SK-N-SH (cell line): ENCODE measurements at regions not wholly inside any gene's neighbourhood (a gene's known extent, or its start where the extent isn't known, plus 50 kb on each side); places are given as distances from the start of the nearest gene placed in this dataset.

ENCODE experiments used
- CTCF ChIA-PET: fragments of 300-600, 350-600 bp; formaldehyde crosslinking; extraction: SDS; loops from one replicate; lab custom pipeline; 2021; lab: Yijun Ruan, JAX
- POLR2A ChIA-PET: fragments of 350-600 bp; sonication (Branson Sonifier 250); formaldehyde crosslinking; extraction: SDS; loops from one replicate; lab custom pipeline; 2020; ENCODE audit warnings: antibody characterized with exemption, inconsistent platforms; lab: Yijun Ruan, JAX
- DNase-seq: peaks from one replicate; pipeline ENCODE4 v3.0.0; 2012
- H2AFZ ChIP-seq: fragments of 200-600 bp; sonication (generic); 2 replicates; pipeline ENCODE4 v1.8.1; 2016; ENCODE audit warnings: antibody characterized with exemption, mild to moderate bottlenecking, low read depth
- H3F3A ChIP-seq: fragments of 200-600 bp; sonication (generic); replicated peaks from 2 replicates; pipeline ENCODE3; 2016; ENCODE audit warnings: antibody characterized with exemption, mild to moderate bottlenecking; ENCODE audit not compliant: insufficient read depth
- H3K27ac ChIP-seq, 2 experiments: fragments of 200-500 bp in 1 of 2; fragments of 200-600 bp in 1 of 2; sonication (Bioruptor generic) in 1 of 2; sonication (generic), shearing (Covaris generic) in 1 of 2; 2 replicates each; pipeline versions ENCODE4 v1.5.1 to v1.6.1; 2014 to 2016; ENCODE audit warnings: low read depth in 2 of 2, inconsistent platforms in 1 of 2, low read length in 1 of 2, mild to moderate bottlenecking in 1 of 2, mixed read lengths in 1 of 2
- H3K27me3 ChIP-seq: fragments of 200-600 bp; sonication (generic), shearing (Covaris generic); 2 replicates; pipeline ENCODE4 v1.6.1; 2016; ENCODE audit warnings: mixed run types; ENCODE audit not compliant: insufficient read depth
- H3K36me3 ChIP-seq, 2 experiments: fragments of 200-500 bp in 1 of 2; fragments of 200-600 bp in 1 of 2; sonication (Bioruptor generic) in 1 of 2; sonication (generic) in 1 of 2; replicated peaks in 1 of 2; 2 replicates each; pipeline versions ENCODE3 to v1.5.1; 2014 to 2016; ENCODE audit warnings: low read length in 1 of 2, mild to moderate bottlenecking in 1 of 2; ENCODE audit not compliant: insufficient read depth in 2 of 2, control insufficient read depth in 1 of 2
- H3K4me1 ChIP-seq, 2 experiments: fragments of 200-500 bp in 1 of 2; fragments of 200-600 bp in 1 of 2; sonication (Bioruptor generic) in 1 of 2; sonication (generic), shearing (Covaris generic) in 1 of 2; 2 replicates each; pipeline versions ENCODE4 v1.5.1 to v1.6.1; 2014 to 2016; ENCODE audit warnings: low read depth in 1 of 2, low read length in 1 of 2, mixed run types in 1 of 2; ENCODE audit not compliant: insufficient read depth in 2 of 2, control insufficient read depth in 1 of 2
- H3K4me2 ChIP-seq: fragments of 200-600 bp; sonication (generic), shearing (Covaris generic); 2 replicates; pipeline ENCODE4 v1.6.1; 2017; ENCODE audit warnings: mixed run types
- H3K4me3 ChIP-seq, 2 experiments: fragments of 200-500 bp in 1 of 2; fragments of 200-600 bp in 1 of 2; sonication (Bioruptor generic) in 1 of 2; sonication (generic), shearing (Covaris generic) in 1 of 2; 2 replicates each; pipeline versions ENCODE4 v1.5.1 to v1.8.1; 2014 to 2016; ENCODE audit warnings: low read depth in 2 of 2, inconsistent platforms in 1 of 2, low read length in 1 of 2, mild to moderate bottlenecking in 1 of 2, mixed read lengths in 1 of 2, moderate library complexity in 1 of 2
- H3K79me2 ChIP-seq: fragments of 200-600 bp; sonication (generic); 2 replicates; pipeline ENCODE4 v1.8.1; 2017; ENCODE audit warnings: mild to moderate bottlenecking; ENCODE audit not compliant: insufficient read depth
- H3K9ac ChIP-seq: fragments of 200-600 bp; sonication (generic); 2 replicates; pipeline ENCODE4 v1.6.1; 2017; ENCODE audit warnings: mixed run types
- H3K9me2 ChIP-seq: fragments of 200-600 bp; sonication (generic); 2 replicates; pipeline ENCODE4 v1.6.1; 2017; ENCODE audit warnings: mixed run types
- H3K9me3 ChIP-seq: fragments of 200-600 bp; sonication (generic); 2 replicates; pipeline ENCODE4 v1.6.1; 2017; ENCODE audit warnings: mixed run types, mild to moderate bottlenecking, moderate library complexity
- H4K20me1 ChIP-seq: fragments of 200-600 bp; sonication (generic); 2 replicates; pipeline ENCODE4 v1.6.1; 2017; ENCODE audit warnings: mild to moderate bottlenecking, mixed run types; ENCODE audit not compliant: insufficient read depth
- CHD2 ChIP-seq: fragments of 150-350 bp; IDR thresholded peaks from 2 replicates; pipeline ENCODE4 v1.6.1; 2018; ENCODE audit warnings: low read length; ENCODE audit not compliant: partially characterized antibody
- CTCF ChIP-seq: fragments of 200-600 bp; sonication (generic); IDR thresholded peaks from 2 replicates; pipeline ENCODE4 v1.6.1; 2017; ENCODE audit warnings: antibody characterized with exemption, mild to moderate bottlenecking, moderate library complexity
- EP300 ChIP-seq, 2 experiments: IDR thresholded peaks; 2 replicates each; pipeline versions ENCODE4 v1.4.0 to v1.6.1; 2012; ENCODE audit warnings: borderline replicate concordance in 1 of 2, low read depth in 1 of 2, low read length in 1 of 2
- EZH2phosphoT487 ChIP-seq: fragments of 200-600 bp; sonication (generic); IDR thresholded peaks from 2 replicates; pipeline ENCODE4 v1.6.1; 2017; ENCODE audit warnings: low read depth, mixed run types, mild to moderate bottlenecking, antibody characterized with exemption, moderate library complexity, borderline replicate concordance
- FOSL2 ChIP-seq: IDR thresholded peaks from 2 replicates; pipeline ENCODE4 v1.4.0; 2012; ENCODE audit warnings: low read depth, mild to moderate bottlenecking, moderate library complexity, borderline replicate concordance
- GATA2 ChIP-seq: sonication (generic); formaldehyde crosslinking; IDR thresholded peaks from 2 replicates; pipeline ENCODE4 v1.5.0; 2020; ENCODE audit warnings: mild to moderate bottlenecking, missing genetic modification reagents
- JUND ChIP-seq: IDR thresholded peaks from 2 replicates; pipeline ENCODE4 v1.4.0; 2012
- PBX3 ChIP-seq: IDR thresholded peaks from 2 replicates; pipeline ENCODE4; 2012
- POLR2AphosphoS5 ChIP-seq: IDR thresholded peaks from 2 replicates; pipeline ENCODE4 v1.6.1; 2012; ENCODE audit warnings: low read depth, low read length
- RFX5 ChIP-seq: IDR thresholded peaks from 2 replicates; pipeline ENCODE4 v1.6.1; 2012; ENCODE audit warnings: mild to moderate bottlenecking, improper control_type of control experiment, low read length
- SIN3A ChIP-seq: IDR thresholded peaks from 2 replicates; pipeline ENCODE4 v1.6.1; 2012; ENCODE audit warnings: low read depth, mild to moderate bottlenecking, low read length, moderate library complexity, borderline replicate concordance
- TAF1 ChIP-seq: IDR thresholded peaks from 2 replicates; pipeline ENCODE4 v1.6.1; 2012; ENCODE audit warnings: low read depth, mild to moderate bottlenecking, low read length, moderate library complexity, borderline replicate concordance
- TEAD4 ChIP-seq: IDR thresholded peaks from 2 replicates; pipeline ENCODE4 v1.4.0; 2012; ENCODE audit warnings: mild to moderate bottlenecking, borderline replicate concordance; ENCODE audit not compliant: insufficient read depth
- USF1 ChIP-seq: IDR thresholded peaks from 2 replicates; pipeline ENCODE4 v1.4.0; 2012; ENCODE audit warnings: low read depth, borderline replicate concordance
- WGBS: methylation state at CpG from one replicate; pipeline ENCODE4 v1.1.6; 2017; ENCODE audit warnings: low lambda C conversion rate; 5-methylcytosine and 5-hydroxymethylcytosine counted together
- TF ChIP-seq, protein P1 (sequence below): fragments of 150-350 bp; IDR thresholded peaks from 2 replicates; pipeline ENCODE4 v1.6.1; 2017; ENCODE audit warnings: antibody characterized with exemption, low read length, low read depth, borderline replicate concordance
- TF ChIP-seq, protein P2 (sequence below): fragments of 150-350 bp; IDR thresholded peaks from 2 replicates; pipeline ENCODE4 v1.6.1; 2016; ENCODE audit warnings: mild to moderate bottlenecking, low read depth, low read length

DNA sequence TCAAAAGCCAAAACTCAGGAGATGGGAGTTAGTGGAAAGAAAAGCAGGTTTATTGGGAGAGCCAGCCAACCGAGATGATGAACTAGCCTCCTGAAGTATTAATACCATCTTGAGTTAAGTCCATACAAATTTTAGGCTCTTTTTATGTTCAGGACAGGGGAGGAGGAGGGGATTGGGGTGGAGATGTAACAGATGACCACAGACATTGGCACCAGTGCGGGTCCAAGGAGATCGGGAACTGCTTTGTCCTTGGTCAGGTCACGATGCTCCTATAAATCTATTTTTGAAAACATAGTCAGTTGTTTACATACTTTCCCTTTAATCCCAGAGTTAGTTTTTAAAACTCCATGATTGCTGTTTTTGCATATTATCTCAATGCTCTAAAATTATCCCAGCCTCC, 219.6 kb downstream of the ANKRD60 start:
- no peaks in the 10 kb centered on the region for H4K20me1 ChIP-seq
- ChIA-PET POLR2A (no interaction called here), CTCF (no interaction called here)
- H3K9me2 ChIP-seq: no peaks in the 10 kb centered on the region
- no peaks in the 10 kb centered on the region for H3K9me3 ChIP-seq
- H3K4me1 ChIP-seq: peaks cover 0 to 11% of the 10 kb centered on the region in 2 experiments; a peak in 1 of 4 replicates
- H3K36me3 ChIP-seq: no peaks in the 10 kb centered on the region
- TF ChIP-seq PBX3 (no peak), TAF1 (no peak)
- no peak overlapping the region for H2AFZ ChIP-seq
- no peak for DNase-seq
- no peaks in the 10 kb centered on the region for H3K27me3 ChIP-seq
- no peak overlapping the region for H3K4me3 ChIP-seq
- no peak overlapping the region for H3K4me2 ChIP-seq
- no peaks in the 10 kb centered on the region for H3F3A ChIP-seq
- H3K9ac ChIP-seq: no peak overlapping the region
- 92% methylated on average over 4 of the region's 4 CpGs for WGBS
- no peaks in the 10 kb centered on the region for H3K79me2 ChIP-seq
- H3K27ac ChIP-seq: no peak overlapping the region

GRCh38 chr20:58008413-58008812, 220.0 kb downstream of the ANKRD60 start:
- Histone ChIP-seq H3K9ac (no peak overlapping the region), H3K4me1 (peaks cover 0 to 14% of the 10 kb centered on the region in 2 experiments; a peak in 1 of 4 replicates), H3K36me3 (no peaks in the 10 kb centered on the region), H3K79me2 (no peaks in the 10 kb centered on the region), H3K27ac (no peak overlapping the region), H3K4me2 (no peak overlapping the region), H2AFZ (no peak overlapping the region), H3K4me3 (no peak overlapping the region), H3K9me2 (no peaks in the 10 kb centered on the region), H3F3A (no peaks in the 10 kb centered on the region), H3K27me3 (no peaks in the 10 kb centered on the region), H4K20me1 (no peaks in the 10 kb centered on the region), H3K9me3 (no peaks in the 10 kb centered on the region)
- no peak for DNase-seq
- POLR2A ChIA-PET: no interaction called here
- WGBS: 85% methylated on average over 13 of the region's 13 CpGs
- CTCF ChIA-PET: no interaction called here
- no peak for TF ChIP-seq EP300 (IDR thresholded peaks at IDR 0.05; ENCODE audit: borderline replicate concordance in 1 of 2, low read depth in 1 of 2, low read length in 1 of 2)
- TF ChIP-seq, all 33 proteins: peak for 0

GRCh38 chr20:58007947-58008346, 220.5 kb downstream of the ANKRD60 start:
- Histone ChIP-seq H3K36me3 (no peaks in the 10 kb centered on the region), H3K9me3 (no peaks in the 10 kb centered on the region), H3K27me3 (no peaks in the 10 kb centered on the region), H3K4me3 (no peak overlapping the region), H4K20me1 (no peaks in the 10 kb centered on the region), H3K9ac (no peak overlapping the region), H3K4me1 (peaks cover 0 to 19% of the 10 kb centered on the region in 2 experiments; a peak in 1 of 4 replicates), H3K79me2 (no peaks in the 10 kb centered on the region), H3K9me2 (no peaks in the 10 kb centered on the region), H3K4me2 (no peak overlapping the region), H3K27ac (no peak overlapping the region), H2AFZ (no peak overlapping the region), H3F3A (no peaks in the 10 kb centered on the region)
- CTCF ChIA-PET: no interaction called here
- POLR2A ChIA-PET: no interaction called here
- no peak for DNase-seq
- 92% methylated on average over 2 of the region's 2 CpGs for WGBS
- TF ChIP-seq EP300 (IDR thresholded peaks at IDR 0.05; ENCODE audit: borderline replicate concordance in 1 of 2, low read depth in 1 of 2, low read length in 1 of 2) (no peak), RFX5 (no peak), TEAD4 (no peak), TAF1 (no peak), SIN3A (no peak), FOSL2 (no peak), GATA2 (CRISPR knock-in tag) (no peak), POLR2AphosphoS5 (no peak), EZH2phosphoT487 (no peak), CHD2 (no peak), CTCF (no peak), JUND (no peak), USF1 (no peak)
- TF ChIP-seq, protein P1, sequence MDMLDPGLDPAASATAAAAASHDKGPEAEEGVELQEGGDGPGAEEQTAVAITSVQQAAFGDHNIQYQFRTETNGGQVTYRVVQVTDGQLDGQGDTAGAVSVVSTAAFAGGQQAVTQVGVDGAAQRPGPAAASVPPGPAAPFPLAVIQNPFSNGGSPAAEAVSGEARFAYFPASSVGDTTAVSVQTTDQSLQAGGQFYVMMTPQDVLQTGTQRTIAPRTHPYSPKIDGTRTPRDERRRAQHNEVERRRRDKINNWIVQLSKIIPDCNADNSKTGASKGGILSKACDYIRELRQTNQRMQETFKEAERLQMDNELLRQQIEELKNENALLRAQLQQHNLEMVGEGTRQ: no peak
- TF ChIP-seq, protein P2, sequence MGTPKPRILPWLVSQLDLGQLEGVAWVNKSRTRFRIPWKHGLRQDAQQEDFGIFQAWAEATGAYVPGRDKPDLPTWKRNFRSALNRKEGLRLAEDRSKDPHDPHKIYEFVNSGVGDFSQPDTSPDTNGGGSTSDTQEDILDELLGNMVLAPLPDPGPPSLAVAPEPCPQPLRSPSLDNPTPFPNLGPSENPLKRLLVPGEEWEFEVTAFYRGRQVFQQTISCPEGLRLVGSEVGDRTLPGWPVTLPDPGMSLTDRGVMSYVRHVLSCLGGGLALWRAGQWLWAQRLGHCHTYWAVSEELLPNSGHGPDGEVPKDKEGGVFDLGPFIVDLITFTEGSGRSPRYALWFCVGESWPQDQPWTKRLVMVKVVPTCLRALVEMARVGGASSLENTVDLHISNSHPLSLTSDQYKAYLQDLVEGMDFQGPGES: no peak
